HG02571 (cell line): ENCODE measurements at regions not wholly inside any gene's neighbourhood (a gene's known extent, or its start where the extent isn't known, plus 50 kb on each side); places are given as distances from the start of the nearest gene placed in this dataset.

Experiments
- ATAC-seq: cut with Tn5 transposase; IDR thresholded peaks from one replicate; pipeline ENCODE4 v1.9.1; 2021; ENCODE audit warnings: mild to moderate bottlenecking, moderate library complexity; ENCODE audit not compliant: unreplicated experiment

DNA sequence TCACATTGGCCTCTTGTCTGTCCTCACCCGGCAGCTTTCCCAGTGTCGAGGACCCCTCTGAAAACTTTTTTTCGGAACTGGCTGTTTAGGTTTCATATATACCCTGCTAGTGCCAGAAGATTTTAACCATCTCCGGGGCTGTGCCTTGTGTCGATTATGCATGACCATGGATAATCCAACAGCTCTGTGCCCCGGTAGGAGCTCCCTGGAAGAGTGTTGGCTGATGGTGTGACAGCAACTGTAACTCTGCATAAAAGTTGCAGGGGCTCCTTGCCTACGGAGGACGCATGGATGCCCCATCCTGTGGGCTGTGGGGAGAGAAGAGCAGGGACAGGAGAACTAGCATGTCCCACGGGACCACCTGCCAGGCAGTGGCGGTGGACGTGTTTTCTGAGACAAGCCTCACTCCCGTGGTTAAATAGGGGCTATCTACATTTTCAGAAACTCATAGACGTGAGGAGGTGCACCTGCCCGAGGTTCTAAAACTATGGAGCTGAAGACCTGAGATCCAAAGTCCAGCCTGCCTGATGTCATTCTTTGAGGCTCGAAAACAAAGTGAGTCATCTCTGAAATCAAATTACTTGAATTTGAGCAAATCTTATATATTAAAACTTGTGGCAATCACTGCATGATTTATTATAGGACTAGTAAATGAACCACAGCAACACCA lies 437.2 kb upstream of the HS6ST1 start:
- no peak for ATAC-seq

- no peak for ATAC-seq
Measured at GRCh38 chr2:128756365-128756717, 437.7 kb upstream of the HS6ST1 start.

- ATAC-seq, result no peak
Measured at GRCh38 chr2:128765811-128766210, 447.1 kb upstream of the HS6ST1 start.

DNA sequence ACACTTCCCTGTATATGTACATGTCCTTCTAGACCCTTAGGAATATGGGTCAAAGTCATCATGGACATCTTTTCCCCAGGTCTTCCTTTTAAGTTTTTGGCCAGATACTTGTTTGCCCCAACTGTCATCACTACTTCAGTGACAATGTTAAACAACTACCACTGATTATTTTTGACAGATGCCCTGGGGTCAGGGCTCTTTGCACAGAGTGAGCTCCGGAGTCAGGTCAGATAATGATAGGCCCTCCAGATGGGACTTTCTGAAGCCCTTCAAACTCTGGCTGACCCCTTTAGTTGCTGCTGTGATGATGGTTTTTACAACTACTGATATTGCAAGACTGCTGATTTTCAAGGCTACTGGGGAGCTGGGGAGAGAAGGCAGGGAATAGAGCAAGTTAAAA lies 449.4 kb upstream of the HS6ST1 start:
- ATAC-seq, result no peak

- no peak for ATAC-seq
Measured at GRCh38 chr2:128769457-128770142, 450.9 kb upstream of the HS6ST1 start.

GRCh38 chr2:128770143-128771085 lies 451.7 kb upstream of the HS6ST1 start:
- ATAC-seq, result no peak

- ATAC-seq, result no peak
Measured at GRCh38 chr2:128771401-128771800, 452.7 kb upstream of the HS6ST1 start.

DNA sequence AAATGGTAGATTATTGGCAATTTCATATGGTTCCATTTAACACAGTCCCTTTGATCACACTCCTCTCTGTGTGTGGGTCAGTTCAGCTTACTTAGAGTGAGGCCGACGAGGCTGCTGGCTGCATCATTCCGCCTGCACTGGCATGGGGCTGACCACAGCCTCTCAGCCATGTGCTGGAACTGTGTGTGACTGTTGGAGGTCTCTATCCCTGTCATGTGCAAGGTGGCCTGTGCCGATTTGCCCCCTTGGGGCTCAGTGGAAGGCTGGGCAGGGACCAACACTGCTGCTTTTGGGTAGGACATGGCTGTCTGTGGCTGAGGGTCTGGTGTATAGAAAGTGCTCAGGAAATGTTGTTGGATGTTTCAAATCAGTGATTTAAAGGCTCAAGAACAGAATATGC lies 454.0 kb upstream of the HS6ST1 start:
- no peak for ATAC-seq

DNA sequence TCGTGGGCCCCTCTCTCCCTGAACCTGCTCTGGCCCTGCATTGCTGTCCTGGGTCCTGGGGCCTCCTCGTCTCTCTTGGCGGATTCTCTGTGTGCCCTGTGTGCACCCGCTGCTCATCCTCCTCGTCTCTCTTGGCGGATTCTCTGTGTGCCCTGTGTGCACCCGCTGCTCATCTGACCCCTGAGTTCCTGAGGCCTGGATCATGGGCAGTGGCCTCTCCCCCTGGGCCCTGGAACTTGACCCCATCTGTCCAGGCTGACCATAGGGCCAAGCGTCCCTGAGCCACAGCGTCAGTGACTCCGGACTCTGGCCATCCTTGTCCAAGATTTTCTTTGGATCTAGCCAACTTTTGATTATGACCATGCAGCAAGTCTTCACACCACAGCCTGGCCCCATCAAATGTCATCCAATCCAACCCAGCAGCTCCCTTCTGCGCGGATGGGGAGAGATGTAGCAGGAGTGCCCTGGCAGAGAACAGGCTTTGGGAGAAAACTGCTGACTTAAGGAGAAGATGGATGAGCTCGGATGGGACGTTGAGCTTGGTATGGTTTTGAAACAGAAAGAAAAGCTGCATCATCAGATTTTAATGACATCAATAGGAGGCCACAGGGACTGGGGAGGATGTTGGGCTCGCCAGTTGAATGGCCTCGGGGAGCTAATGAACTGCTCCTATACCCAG lies 455.1 kb upstream of the HS6ST1 start:
- no peak for ATAC-seq

DNA sequence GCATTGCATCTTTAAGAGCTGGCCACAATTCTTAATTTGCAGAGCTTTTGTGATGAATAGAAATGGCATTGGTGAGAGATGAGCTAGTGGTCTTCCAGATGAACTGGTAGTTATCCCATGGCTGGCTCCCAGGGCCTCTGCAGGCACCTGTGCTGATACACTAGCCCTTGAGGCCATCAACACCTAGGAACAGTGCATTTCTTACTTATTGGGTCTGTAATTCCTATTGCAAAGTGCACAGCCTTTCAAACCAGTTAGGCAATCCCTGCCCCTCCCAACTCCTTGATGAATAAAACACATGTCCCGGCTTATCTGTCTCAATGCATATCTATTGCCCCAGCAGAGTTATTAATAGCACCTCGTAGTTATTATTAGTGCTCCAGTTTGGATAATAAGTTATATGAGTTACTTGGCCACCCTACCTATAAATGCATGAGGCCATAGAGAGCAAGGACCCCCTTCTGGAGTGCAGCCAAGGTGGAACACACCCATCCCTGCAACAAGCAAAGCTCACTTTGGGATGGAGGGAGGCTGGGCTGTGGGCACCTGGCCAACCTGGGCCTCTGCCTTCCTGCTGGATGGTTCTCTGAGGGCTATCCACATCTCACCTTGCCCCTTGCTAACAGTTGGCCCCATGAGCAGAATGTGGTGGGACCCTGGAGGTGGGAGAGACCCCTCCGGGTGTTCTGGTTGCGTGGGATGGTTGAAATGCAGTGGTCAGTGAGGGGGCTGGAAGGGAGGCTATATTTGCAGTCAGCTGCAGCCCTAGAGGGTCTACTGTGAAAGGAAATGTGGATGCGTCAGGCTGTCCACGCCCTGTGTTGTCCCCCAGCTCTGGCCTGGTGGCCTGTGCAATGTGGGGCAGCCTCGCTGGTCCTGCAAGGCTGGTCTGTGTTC lies 455.9 kb upstream of the HS6ST1 start:
- ATAC-seq, result no peak

DNA sequence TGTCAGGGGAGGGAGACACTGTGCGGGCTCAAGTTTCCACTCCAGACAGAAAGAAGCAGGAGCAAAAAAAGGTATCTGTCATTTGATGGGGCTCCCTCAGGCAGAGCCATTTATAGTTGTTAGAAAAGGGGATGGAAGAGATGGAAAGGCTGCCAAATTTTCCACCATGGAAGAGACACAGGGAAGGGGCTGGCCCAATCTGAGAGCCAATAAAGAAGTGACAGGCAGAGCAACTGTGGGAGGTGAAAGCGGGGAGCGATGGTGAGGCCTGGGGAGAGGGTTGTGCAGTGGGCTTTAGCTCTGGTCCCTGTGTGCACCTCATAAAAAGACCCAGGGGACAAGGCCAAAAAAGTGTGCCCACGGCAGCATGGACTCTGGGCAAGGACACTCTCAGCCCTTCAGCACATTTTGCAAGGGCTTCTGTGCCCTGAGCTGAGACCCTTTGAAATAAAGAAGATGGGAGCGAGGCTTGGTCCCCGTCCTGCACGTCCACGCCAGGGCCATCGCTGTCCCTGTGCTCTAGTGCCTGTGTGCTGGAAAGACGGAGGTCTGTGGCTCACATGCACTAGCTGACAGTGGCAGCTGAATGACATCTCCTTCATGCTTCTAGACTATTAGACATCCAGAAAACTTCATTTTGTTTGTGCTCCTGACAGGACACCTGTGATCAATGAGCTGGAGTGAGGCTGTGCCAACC lies 456.7 kb upstream of the HS6ST1 start:
- ATAC-seq, result no peak

GRCh38 chr2:128775914-128776285 lies 457.2 kb upstream of the HS6ST1 start:
- ATAC-seq, result no peak

DNA sequence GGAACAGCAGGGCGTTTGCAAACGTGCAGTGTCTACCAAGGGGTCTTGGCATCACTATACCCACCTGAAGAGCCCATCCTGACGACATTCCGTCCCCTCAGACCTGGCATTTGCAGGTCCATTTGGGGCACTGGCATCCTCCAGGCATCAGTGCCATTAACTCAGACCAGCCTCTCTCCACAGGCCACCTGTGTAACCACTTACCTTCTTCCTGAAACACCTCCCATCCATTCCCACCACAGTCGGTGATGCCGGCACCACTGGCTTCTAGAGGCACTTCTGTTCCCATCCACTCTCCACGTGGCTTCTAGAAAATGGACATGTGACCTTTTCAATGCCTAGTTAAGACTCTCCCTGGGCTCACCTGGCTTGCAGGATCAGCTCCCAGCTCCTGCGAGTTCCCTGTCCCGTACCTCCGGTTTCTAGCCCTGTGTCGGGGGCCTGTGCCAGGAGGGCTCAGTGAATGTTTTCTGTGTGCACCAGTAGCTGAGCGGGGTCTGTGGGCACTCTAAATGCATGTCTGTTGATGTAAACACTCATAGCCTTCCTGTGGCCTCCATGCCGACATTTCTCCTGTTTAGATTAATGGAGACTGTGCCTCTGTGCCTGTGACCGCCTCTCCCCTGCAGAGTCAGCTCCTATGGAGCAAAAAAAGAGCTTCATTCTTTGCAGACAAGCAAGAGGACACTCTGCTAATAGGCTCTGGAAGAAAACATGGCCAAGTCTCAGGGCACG lies 458.0 kb upstream of the HS6ST1 start:
- ATAC-seq, result no peak

- no peak for ATAC-seq
Measured at GRCh38 chr2:128777196-128778035, 458.7 kb upstream of the HS6ST1 start.

GRCh38 chr2:128778843-128779242 lies 460.2 kb upstream of the HS6ST1 start:
- ATAC-seq, result no peak

DNA sequence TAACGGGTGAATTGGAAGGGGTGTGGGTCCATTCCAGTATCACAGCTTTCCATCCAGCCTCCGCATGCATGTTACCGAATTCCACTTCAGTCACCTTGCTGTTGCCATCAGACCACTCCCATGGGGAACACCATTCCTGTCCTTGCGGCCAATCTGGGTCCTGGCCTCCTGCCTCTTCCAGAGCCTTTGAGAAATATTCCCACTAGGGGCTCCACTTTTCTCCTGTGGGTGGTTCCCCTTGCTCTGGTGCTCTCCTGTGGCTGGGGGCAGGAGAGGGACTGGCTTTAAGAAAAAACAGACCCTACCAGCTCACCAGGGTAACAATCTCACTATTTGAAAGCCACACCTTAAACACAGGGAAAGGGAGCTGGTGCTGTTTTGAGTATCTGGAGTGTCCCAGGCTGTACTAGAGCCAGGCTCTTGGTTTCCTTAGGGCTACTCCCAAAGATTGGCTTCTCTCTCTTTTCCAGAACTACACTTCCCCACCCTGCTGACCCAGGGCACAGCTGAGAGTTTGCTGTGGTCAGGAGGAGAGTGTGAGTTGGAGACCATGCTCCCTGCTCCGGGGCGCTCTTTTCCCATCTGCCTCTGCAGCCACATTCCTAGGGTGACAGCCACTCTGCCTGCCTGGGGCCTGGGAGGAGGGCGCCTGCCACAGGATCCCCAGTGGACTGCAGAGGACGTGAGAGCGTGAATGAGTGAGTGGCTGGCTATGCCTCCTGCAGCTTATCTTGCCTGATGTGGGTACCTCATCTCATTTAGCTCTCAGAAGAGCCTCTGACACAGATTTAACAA lies 460.8 kb upstream of the HS6ST1 start:
- ATAC-seq, result no peak

DNA sequence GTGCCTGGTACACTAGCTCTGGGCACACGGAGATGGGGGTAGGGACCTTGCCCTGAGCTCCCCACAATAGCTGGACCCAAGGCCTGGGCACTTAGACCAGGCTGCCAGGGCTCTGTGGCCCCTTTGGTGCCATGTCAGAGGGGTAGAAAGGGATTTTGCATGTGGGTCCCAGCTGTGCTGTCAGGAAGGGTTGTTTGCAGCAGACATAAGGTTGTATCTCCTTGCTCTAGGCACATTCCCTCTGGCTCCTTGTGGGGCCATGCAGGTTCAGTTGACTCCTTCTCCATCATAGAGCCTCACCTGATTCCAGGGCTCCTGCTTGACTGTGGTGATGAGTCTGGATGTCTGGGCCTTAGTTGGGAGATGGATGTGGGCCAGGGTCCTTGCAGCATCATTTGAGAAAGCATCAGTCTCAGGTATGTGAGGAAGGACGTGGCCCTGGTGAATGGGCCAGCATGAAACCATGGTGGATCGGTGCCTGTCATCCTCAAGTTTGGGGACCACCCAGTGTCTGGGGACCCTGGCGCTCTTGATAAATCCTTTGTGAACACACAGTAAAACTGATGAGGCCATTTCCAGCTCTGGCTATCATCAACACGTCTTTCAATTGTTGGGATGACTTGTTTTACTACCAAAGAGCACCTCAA lies 461.9 kb upstream of the HS6ST1 start:
- ATAC-seq, result no peak
